Posterior vena cava (tissue), 2 donors: ENCODE measurements at regions not wholly inside any gene's neighbourhood (a gene's known extent, or its start where the extent isn't known, plus 50 kb on each side); places are given as distances from the start of the nearest gene placed in this dataset.

ENCODE experiments used
- DNase-seq: peaks from one replicate; pipeline ENCODE4 v3.0.0-alpha.2; 2020; ENCODE audit warnings: low spot score
- intact Hi-C, 2 donors: fragments of 100-400 bp; cut with DNase I; formaldehyde crosslinking; loops; one replicate each; pipeline versions ENCODE4 v1.14.1 to v1.14.2; 2022 to 2023
- donor health status: DM: yes; HTN: yes; CAD: no.
- donor health status: DM: yes; HTN: yes; CAD: no.

- no peak for DNase-seq
Measured at GRCh38 chr14:62307844-62308243, 545.6 kb downstream of the SNAPC1 start.

GRCh38 chr14:62308316-62308715 lies 546.1 kb downstream of the SNAPC1 start:
- intact Hi-C loops: no loop called here
- DNase-seq: no peak

More at GRCh38 chr14:62307844-62308243, 545.6 kb downstream of the SNAPC1 start:
- intact Hi-C loops: no loop called here

- no peak for DNase-seq
- intact Hi-C loops: no loop called here
Measured at GRCh38 chr14:62308891-62309290, 546.7 kb downstream of the SNAPC1 start.

GRCh38 chr14:62313212-62313611 lies 551.0 kb downstream of the SNAPC1 start:
- intact Hi-C loops: no loop called here
- no peak for DNase-seq

GRCh38 chr14:62314221-62314620 lies 552.0 kb downstream of the SNAPC1 start:
- no peak for DNase-seq
- intact Hi-C loops: no loop called here

GRCh38 chr14:62314871-62315270 lies 552.7 kb downstream of the SNAPC1 start:
- DNase-seq: no peak
- intact Hi-C loops: no loop called here

- DNase-seq: no peak
- intact Hi-C loops: no loop called here
Measured at GRCh38 chr14:62315631-62316030, 553.4 kb downstream of the SNAPC1 start.

GRCh38 chr14:62322216-62322615 lies 560.0 kb downstream of the SNAPC1 start:
- intact Hi-C loops: no loop called here
- no peak for DNase-seq

GRCh38 chr14:62329427-62329826 lies 567.2 kb downstream of the SNAPC1 start:
- DNase-seq: no peak
- intact Hi-C loops: no loop called here

GRCh38 chr14:62347562-62348011 lies 585.4 kb downstream of the SNAPC1 start:
- intact Hi-C loops: no loop called here

GRCh38 chr14:62357362-62357761 lies 595.1 kb downstream of the SNAPC1 start:
- no peak for DNase-seq
- intact Hi-C loops: no loop called here

More at GRCh38 chr14:62347562-62348011, 585.4 kb downstream of the SNAPC1 start:
- no peak for DNase-seq

GRCh38 chr14:62364161-62364560 lies 601.9 kb downstream of the SNAPC1 start:
- intact Hi-C loops: no loop called here

GRCh38 chr14:62364800-62365280 lies 602.6 kb downstream of the SNAPC1 start:
- no peak for DNase-seq
- intact Hi-C loops: no loop called here

More at GRCh38 chr14:62364161-62364560, 601.9 kb downstream of the SNAPC1 start:
- DNase-seq: no peak

GRCh38 chr14:62369919-62370560 lies 607.8 kb downstream of the SNAPC1 start:
- no peak for DNase-seq
- intact Hi-C loops: no loop called here

- intact Hi-C loops: no loop called here
- no peak for DNase-seq
Measured at GRCh38 chr14:62373944-62374343, 611.7 kb downstream of the SNAPC1 start.

- intact Hi-C loops: no loop called here
Measured at GRCh38 chr14:62378057-62378456, 615.8 kb downstream of the SNAPC1 start.

GRCh38 chr14:62381311-62382070 lies 619.3 kb downstream of the SNAPC1 start:
- DNase-seq: no peak
- intact Hi-C loops: no loop called here

More at GRCh38 chr14:62378057-62378456, 615.8 kb downstream of the SNAPC1 start:
- DNase-seq: no peak

GRCh38 chr14:62409169-62409568 lies 636.1 kb downstream of the KCNH5 start:
- intact Hi-C loops: no loop called here
- no peak for DNase-seq

GRCh38 chr14:62409626-62410300 lies 635.5 kb downstream of the KCNH5 start:
- intact Hi-C loops: no loop called here
- no peak for DNase-seq

GRCh38 chr14:62420847-62421246 lies 624.4 kb downstream of the KCNH5 start:
- DNase-seq: no peak
- intact Hi-C loops: no loop called here
